HG03095 (cell line): ENCODE measurements at regions not wholly inside any gene's neighbourhood (a gene's known extent, or its start where the extent isn't known, plus 50 kb on each side); places are given as distances from the start of the nearest gene placed in this dataset.
"Not testable (repeated sequence)": the region's sequence is repeated elsewhere in the genome, so short reads cannot be mapped to it uniquely, and the experiment has no call there.

Experiments used
- ATAC-seq: cut with Tn5 transposase; IDR thresholded peaks from one replicate; pipeline ENCODE4 v1.9.1; 2021; ENCODE audit warnings: moderate library complexity; ENCODE audit not compliant: unreplicated experiment

- ATAC-seq, result no peak
Measured at GRCh38 chr10:83723080-83723479, 416.2 kb upstream of the GHITM start.

- no peak for ATAC-seq
Measured at GRCh38 chr10:83724471-83725241, 414.7 kb upstream of the GHITM start.

- ATAC-seq, result no peak
Measured at GRCh38 chr10:83725567-83725966, 413.7 kb upstream of the GHITM start.

- ATAC-seq, result no peak
Measured at GRCh38 chr10:83734278-83734677, 405.0 kb upstream of the GHITM start.

- ATAC-seq, result no peak
Measured at GRCh38 chr10:83736008-83736407, 403.3 kb upstream of the GHITM start.

- ATAC-seq, result no peak
Measured at GRCh38 chr10:83750604-83751003, 388.7 kb upstream of the GHITM start.

GRCh38 chr10:83753490-83753889 is 385.8 kb upstream of the GHITM start:
- ATAC-seq, result no peak

- ATAC-seq, result no peak
Measured at GRCh38 chr10:83754857-83755256, 384.5 kb upstream of the GHITM start.

- no peak for ATAC-seq
Measured at GRCh38 chr10:83760142-83760541, 379.2 kb upstream of the GHITM start.

- no peak for ATAC-seq
Measured at GRCh38 chr10:83764666-83765065, 374.6 kb upstream of the GHITM start.

GRCh38 chr10:83765731-83766130 is 373.6 kb upstream of the GHITM start:
- no peak for ATAC-seq

GRCh38 chr10:83769281-83769820 is 370.0 kb upstream of the GHITM start:
- no peak for ATAC-seq

- ATAC-seq, result not testable (repeated sequence)
Measured at GRCh38 chr10:83786701-83787100, 352.6 kb upstream of the GHITM start.

GRCh38 chr10:83801983-83802382 is 337.3 kb upstream of the GHITM start:
- no peak for ATAC-seq

GRCh38 chr10:83806717-83807116 is 332.6 kb upstream of the GHITM start:
- ATAC-seq, result no peak

GRCh38 chr10:83809001-83809400 is 330.3 kb upstream of the GHITM start:
- no peak for ATAC-seq

- ATAC-seq, result no peak
Measured at GRCh38 chr10:83816942-83817341, 322.4 kb upstream of the GHITM start.

- no peak for ATAC-seq
Measured at GRCh38 chr10:83817797-83818196, 321.5 kb upstream of the GHITM start.

GRCh38 chr10:83819609-83820008 is 319.7 kb upstream of the GHITM start:
- no peak for ATAC-seq

- ATAC-seq, result no peak
Measured at GRCh38 chr10:83820033-83820432, 319.3 kb upstream of the GHITM start.

GRCh38 chr10:83824099-83824498 is 315.2 kb upstream of the GHITM start:
- ATAC-seq, result no peak

GRCh38 chr10:83834096-83834495 is 305.2 kb upstream of the GHITM start:
- ATAC-seq, result no peak
